IMR-90 (cell line): ENCODE measurements at regions not wholly inside any gene's neighbourhood (a gene's known extent, or its start where the extent isn't known, plus 50 kb on each side); places are given as distances from the start of the nearest gene placed in this dataset.

Experiments used
- ATAC-seq: fragments of 200-7000 bp; cut with Tn5 transposase; 2 replicates; pipeline ENCODE4 v1.9.1; 2020; ENCODE audit warnings: low read depth, mild to moderate bottlenecking, moderate library complexity
- BruUV-seq: library from RNA; stranded (reverse); fragments of 400-500 nt; replicated peaks from 2 replicates; lab custom pipeline; 2021; lab: Mats Ljungman, UMichigan
- CTCF ChIA-PET: fragments of 300-600 bp; formaldehyde crosslinking; extraction: SDS; loops from one replicate; lab custom pipeline; 2021; ENCODE audit warnings: antibody characterized with exemption; lab: Yijun Ruan, JAX
- POLR2A ChIA-PET: fragments of 300-600 bp; sonication (Branson Sonifier 250); formaldehyde crosslinking; loops from one replicate; lab custom pipeline; 2022; ENCODE audit warnings: antibody characterized with exemption; ENCODE audit not compliant: unreplicated experiment; lab: Charles Lee
- DNase-seq: peaks from one replicate; pipeline ENCODE4 v3.0.0; 2013
- H2AFZ ChIP-seq: replicated peaks from 2 replicates; pipeline ENCODE3; 2013; ENCODE audit warnings: low read length, mild to moderate bottlenecking; ENCODE audit not compliant: poor library complexity
- H2AK5ac ChIP-seq: 2 replicates; pipeline ENCODE4 v1.6.1; 2013; ENCODE audit warnings: low read depth, low read length, inconsistent platforms
- H2AK9ac ChIP-seq: replicated peaks from 2 replicates; pipeline ENCODE3; 2013; ENCODE audit warnings: mild to moderate bottlenecking, low read depth, low read length, moderate library complexity; ENCODE audit not compliant: poor library complexity
- H2BK120ac ChIP-seq: 2 replicates; pipeline ENCODE4 v1.6.1; 2013; ENCODE audit warnings: low read depth, low read length, inconsistent platforms
- H2BK15ac ChIP-seq: 3 replicates; pipeline ENCODE4 v1.6.1; 2013; ENCODE audit warnings: low read depth, low read length, inconsistent platforms
- H2BK20ac ChIP-seq: 2 replicates; pipeline ENCODE4 v1.6.1; 2013; ENCODE audit warnings: low read depth, mild to moderate bottlenecking, inconsistent platforms, low read length, moderate library complexity
- H2BK5ac ChIP-seq: 2 replicates; pipeline ENCODE4 v1.6.1; 2013; ENCODE audit warnings: mild to moderate bottlenecking, low read depth, low read length, inconsistent platforms; ENCODE audit not compliant: poor library complexity, severe bottlenecking
- H3K14ac ChIP-seq: replicated peaks from 2 replicates; pipeline ENCODE4 v1.6.1; 2013; ENCODE audit warnings: low read depth, low read length, inconsistent platforms
- H3K18ac ChIP-seq: 2 replicates; pipeline ENCODE4 v1.6.1; 2013; ENCODE audit warnings: low read depth, low read length, control low read depth
- H3K23ac ChIP-seq: 2 replicates; pipeline ENCODE4 v1.6.1; 2013; ENCODE audit warnings: low read depth, low read length, inconsistent platforms
- H3K27ac ChIP-seq: 2 replicates; pipeline ENCODE4 v1.5.1; 2013; ENCODE audit warnings: mild to moderate bottlenecking, control low read depth, low read length; ENCODE audit not compliant: insufficient read depth
- H3K27me3 ChIP-seq: 2 replicates; pipeline ENCODE4 v1.6.1; 2013; ENCODE audit warnings: low read length; ENCODE audit not compliant: control insufficient read depth, insufficient read depth
- H3K36me3 ChIP-seq: 2 replicates; pipeline ENCODE4 v1.6.1; 2013; ENCODE audit warnings: low read length, mixed read lengths; ENCODE audit not compliant: control insufficient read depth, insufficient read depth
- H3K4ac ChIP-seq: 2 replicates; pipeline ENCODE4 v1.6.1; 2013; ENCODE audit warnings: low read depth, low read length, inconsistent platforms
- H3K4me1 ChIP-seq: 2 replicates; pipeline ENCODE4 v1.6.1; 2013; ENCODE audit warnings: low read length, mixed read lengths; ENCODE audit not compliant: control insufficient read depth, insufficient read depth
- H3K4me2 ChIP-seq: 2 replicates; pipeline ENCODE4 v1.6.1; 2013; ENCODE audit warnings: low read depth, mild to moderate bottlenecking, control low read depth, low read length, moderate library complexity
- H3K4me3 ChIP-seq: 2 replicates; pipeline ENCODE4 v1.5.1; 2013; ENCODE audit warnings: low read depth, mild to moderate bottlenecking, control low read depth, low read length, moderate library complexity; ENCODE audit not compliant: insufficient read depth
- H3K56ac ChIP-seq: 2 replicates; pipeline ENCODE4 v1.6.1; 2013; ENCODE audit warnings: low read length, inconsistent platforms; ENCODE audit not compliant: insufficient read depth; ENCODE audit errors: extremely low read depth
- H3K79me1 ChIP-seq, 2 experiments: 2 replicates each; pipeline ENCODE4 v1.6.1; 2013; ENCODE audit warnings: low read length in 2 of 2, inconsistent platforms in 1 of 2, low read depth in 1 of 2
- H3K9ac ChIP-seq: 2 replicates; pipeline ENCODE4 v1.6.1; 2013; ENCODE audit warnings: low read depth, low read length, control low read depth
- H3K9me1 ChIP-seq: 2 replicates; pipeline ENCODE4 v1.6.1; 2013; ENCODE audit warnings: low read length, inconsistent platforms; ENCODE audit not compliant: insufficient read depth
- H3K9me3 ChIP-seq: 2 replicates; pipeline ENCODE4 v1.6.1; 2013; ENCODE audit warnings: low read length; ENCODE audit not compliant: control insufficient read depth, insufficient read depth
- H4K20me1 ChIP-seq: 2 replicates; pipeline ENCODE4 v1.6.1; 2013; ENCODE audit warnings: low read length, inconsistent platforms; ENCODE audit not compliant: insufficient read depth
- H4K5ac ChIP-seq: 2 replicates; pipeline ENCODE4 v1.6.1; 2013; ENCODE audit warnings: mild to moderate bottlenecking, low read depth, low read length, control low read depth
- H4K8ac ChIP-seq, 2 experiments: 2 replicates each; pipeline ENCODE4 v1.6.1; 2013; ENCODE audit warnings: low read depth in 2 of 2, low read length in 2 of 2, control low read depth in 1 of 2, inconsistent platforms in 1 of 2
- H4K91ac ChIP-seq: 2 replicates; pipeline ENCODE4 v1.6.1; 2013; ENCODE audit warnings: low read depth, low read length, inconsistent platforms; ENCODE audit not compliant: insufficient read depth
- CEBPB ChIP-seq: IDR thresholded peaks from 2 replicates; pipeline ENCODE4 v1.6.1; 2012; ENCODE audit warnings: low read depth, low read length, improper control_type of control experiment
- CHD1 ChIP-seq: IDR thresholded peaks from 2 replicates; pipeline ENCODE4 v1.6.1; 2012; ENCODE audit warnings: low read depth, low read length, improper control_type of control experiment
- FOS ChIP-seq: fragments of 150-350 bp; IDR thresholded peaks from 2 replicates; pipeline ENCODE4 v1.6.1; 2016; ENCODE audit warnings: low read depth, low read length
- MAFK ChIP-seq: IDR thresholded peaks from 2 replicates; pipeline ENCODE4 v1.6.1; 2012; ENCODE audit warnings: low read depth, low read length, improper control_type of control experiment
- MAZ ChIP-seq: IDR thresholded peaks from 2 replicates; pipeline ENCODE4 v1.6.1; 2012; ENCODE audit warnings: low read depth, mild to moderate bottlenecking, low read length, improper control_type of control experiment, moderate library complexity, borderline replicate concordance
- MXI1 ChIP-seq: IDR thresholded peaks from 2 replicates; pipeline ENCODE4 v1.6.1; 2012; ENCODE audit warnings: low read depth, mild to moderate bottlenecking, low read length, moderate library complexity, borderline replicate concordance
- NFE2L2 ChIP-seq: fragments of 150-350 bp; IDR thresholded peaks from 2 replicates; pipeline ENCODE4 v1.6.1; 2016; ENCODE audit warnings: low read depth, mild to moderate bottlenecking, low read length
- POLR2A ChIP-seq: IDR thresholded peaks from 2 replicates; pipeline ENCODE4 v1.6.1; 2012; ENCODE audit warnings: mild to moderate bottlenecking, low read depth, low read length
- RAD21 ChIP-seq: IDR thresholded peaks from 2 replicates; pipeline ENCODE4 v1.6.1; 2012; ENCODE audit warnings: low read length, improper control_type of control experiment
- RCOR1 ChIP-seq: IDR thresholded peaks from 2 replicates; pipeline ENCODE4 v1.6.1; 2012; ENCODE audit warnings: mild to moderate bottlenecking, low read length, improper control_type of control experiment; ENCODE audit not compliant: insufficient replicate concordance
- SMC3 ChIP-seq: fragments of 150-350 bp; IDR thresholded peaks from 2 replicates; pipeline ENCODE4 v1.6.1; 2016; ENCODE audit warnings: low read depth, mild to moderate bottlenecking, antibody characterized with exemption, low read length, moderate library complexity
- WGBS, 2 experiments: methylation state at CpG; one replicate each; pipeline versions ENCODE4 v1.1.5 to v1.1.7; 2013; ENCODE audit warnings: missing lambda C conversion rate in 2 of 2; ENCODE audit not compliant: insufficient read length in 1 of 2; ENCODE audit errors: extremely low coverage in 2 of 2; 5-methylcytosine and 5-hydroxymethylcytosine counted together
- dilution Hi-C: fragments of 300-500 bp; cut with HindIII; formaldehyde crosslinking; loops from one replicate; pipeline ENCODE4 v1.14.3; 2018; ENCODE audit warnings: low sequenced_read_pairs; ENCODE audit not compliant: unreplicated experiment
- in situ Hi-C: fragments of 300-500 bp; cut with MboI; formaldehyde crosslinking; loops from 3 replicates; pipeline ENCODE4 v1.14.3; 2019; ENCODE audit warnings: low sequenced_read_pairs, inconsistent platforms, mixed read lengths
- intact Hi-C: fragments of 100-400 bp; cut with micrococcal nuclease; formaldehyde crosslinking; loops from 2 replicates; pipeline ENCODE4 v1.10.0; 2022
- TF ChIP-seq, protein P1 (sequence below): conservative IDR thresholded peaks from 2 replicates; pipeline ENCODE4 v1.5.1; 2012; ENCODE audit warnings: mild to moderate bottlenecking, low read depth, low read length, improper control_type of control experiment
- TF ChIP-seq, protein P2 (sequence below): fragments of 150-350 bp; IDR thresholded peaks from 2 replicates; pipeline ENCODE4 v1.6.1; 2017; ENCODE audit warnings: mild to moderate bottlenecking, antibody characterized with exemption, low read length, low read depth

DNA sequence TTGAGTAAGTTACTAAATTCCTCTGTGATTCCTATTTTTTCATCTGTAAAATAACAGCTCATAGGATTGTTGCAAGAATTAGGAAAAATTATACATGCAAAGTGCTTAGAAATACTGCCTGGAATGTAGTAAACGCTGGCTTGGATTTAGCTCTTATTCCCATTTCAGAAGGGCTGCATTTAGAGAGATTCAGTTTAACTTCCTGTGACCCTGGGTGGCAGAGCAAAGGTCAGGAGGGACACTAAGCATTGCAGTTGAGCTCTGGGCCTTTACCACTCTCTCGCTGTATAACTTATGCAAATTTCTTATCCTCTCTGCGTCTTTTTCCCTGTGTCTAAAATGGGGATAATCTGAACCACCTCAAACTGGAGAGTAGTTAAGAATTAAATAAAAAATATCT, 241.0 kb upstream of the POU3F1 start:
- no peak overlapping the region for H2AK9ac ChIP-seq
- H3K56ac ChIP-seq: no peak overlapping the region
- intact Hi-C loops (no loop called here), dilution Hi-C loops (no loop called here), in situ Hi-C loops (no loop called here)
- TF ChIP-seq CHD1: no peak
- TF ChIP-seq SMC3: no peak
- TF ChIP-seq FOS: no peak
- TF ChIP-seq MAZ: no peak
- no peak for TF ChIP-seq RAD21
- TF ChIP-seq NFE2L2: no peak
- TF ChIP-seq, protein P1, sequence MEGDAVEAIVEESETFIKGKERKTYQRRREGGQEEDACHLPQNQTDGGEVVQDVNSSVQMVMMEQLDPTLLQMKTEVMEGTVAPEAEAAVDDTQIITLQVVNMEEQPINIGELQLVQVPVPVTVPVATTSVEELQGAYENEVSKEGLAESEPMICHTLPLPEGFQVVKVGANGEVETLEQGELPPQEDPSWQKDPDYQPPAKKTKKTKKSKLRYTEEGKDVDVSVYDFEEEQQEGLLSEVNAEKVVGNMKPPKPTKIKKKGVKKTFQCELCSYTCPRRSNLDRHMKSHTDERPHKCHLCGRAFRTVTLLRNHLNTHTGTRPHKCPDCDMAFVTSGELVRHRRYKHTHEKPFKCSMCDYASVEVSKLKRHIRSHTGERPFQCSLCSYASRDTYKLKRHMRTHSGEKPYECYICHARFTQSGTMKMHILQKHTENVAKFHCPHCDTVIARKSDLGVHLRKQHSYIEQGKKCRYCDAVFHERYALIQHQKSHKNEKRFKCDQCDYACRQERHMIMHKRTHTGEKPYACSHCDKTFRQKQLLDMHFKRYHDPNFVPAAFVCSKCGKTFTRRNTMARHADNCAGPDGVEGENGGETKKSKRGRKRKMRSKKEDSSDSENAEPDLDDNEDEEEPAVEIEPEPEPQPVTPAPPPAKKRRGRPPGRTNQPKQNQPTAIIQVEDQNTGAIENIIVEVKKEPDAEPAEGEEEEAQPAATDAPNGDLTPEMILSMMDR: no peak
- no peak for TF ChIP-seq MAFK
- TF ChIP-seq, protein P2, sequence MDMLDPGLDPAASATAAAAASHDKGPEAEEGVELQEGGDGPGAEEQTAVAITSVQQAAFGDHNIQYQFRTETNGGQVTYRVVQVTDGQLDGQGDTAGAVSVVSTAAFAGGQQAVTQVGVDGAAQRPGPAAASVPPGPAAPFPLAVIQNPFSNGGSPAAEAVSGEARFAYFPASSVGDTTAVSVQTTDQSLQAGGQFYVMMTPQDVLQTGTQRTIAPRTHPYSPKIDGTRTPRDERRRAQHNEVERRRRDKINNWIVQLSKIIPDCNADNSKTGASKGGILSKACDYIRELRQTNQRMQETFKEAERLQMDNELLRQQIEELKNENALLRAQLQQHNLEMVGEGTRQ: no peak
- TF ChIP-seq RCOR1: no peak
- no peak for TF ChIP-seq MXI1
- no peak for TF ChIP-seq POLR2A
- no peak for TF ChIP-seq CEBPB
- POLR2A ChIA-PET: no interaction called here
- no peak for DNase-seq
- no peak overlapping the region for H3K14ac ChIP-seq
- no TSS peak for BruUV-seq
- no peak overlapping the region for H4K8ac ChIP-seq
- H2BK120ac ChIP-seq: no peak overlapping the region
- H3K9ac ChIP-seq: no peak overlapping the region
- H2BK5ac ChIP-seq: no peak overlapping the region
- no peak overlapping the region for H4K91ac ChIP-seq
- H3K4me2 ChIP-seq: no peak overlapping the region
- no peak overlapping the region for H2AFZ ChIP-seq
- H4K5ac ChIP-seq: no peak overlapping the region
- no peak overlapping the region for H3K4me3 ChIP-seq
- CTCF ChIA-PET: no interaction called here
- H3K79me1 ChIP-seq: no peaks in the 10 kb centered on the region
- H3K9me3 ChIP-seq: no peaks in the 10 kb centered on the region
- no peak overlapping the region for H3K27ac ChIP-seq
- H2AK5ac ChIP-seq: no peak overlapping the region
- no peak overlapping the region for H3K18ac ChIP-seq
- no peaks in the 10 kb centered on the region for H4K20me1 ChIP-seq
- H3K4ac ChIP-seq: no peak overlapping the region
- 14% methylated on average over 1 of the region's 3 CpGs; no CpG with 5 or more reads in 1 of the 2 experiments for WGBS, 2 experiments
- no peaks in the 10 kb centered on the region for H3K9me1 ChIP-seq
- no peak overlapping the region for H3K23ac ChIP-seq
- ATAC-seq: no peak
- no peaks in the 10 kb centered on the region for H3K4me1 ChIP-seq
- H2BK15ac ChIP-seq: no peak overlapping the region
- peaks cover 3% of the 10 kb centered on the region; the same call in 1 of the 2 replicates for H3K27me3 ChIP-seq
- no peaks in the 10 kb centered on the region for H3K36me3 ChIP-seq
- no peak overlapping the region for H2BK20ac ChIP-seq
